Lower lobe of right lung (tissue), 2 donors: ENCODE measurements at regions not wholly inside any gene's neighbourhood (a gene's known extent, or its start where the extent isn't known, plus 50 kb on each side); places are given as distances from the start of the nearest gene placed in this dataset.
"Not testable (repeated sequence)": the region's sequence is repeated elsewhere in the genome, so short reads cannot be mapped to it uniquely, and the experiment has no call there.

Experiments used
- ATAC-seq, 2 donors: fragments of 200-7000 bp; cut with Tn5 transposase; one replicate each; pipeline ENCODE4 v1.9.1; 2020 to 2022; ENCODE audit warnings: mild to moderate bottlenecking in 2 of 2, moderate library complexity in 2 of 2
- DNase-seq: peaks from one replicate; pipeline ENCODE4 v3.0.0-alpha.2; 2020
- H3K27ac ChIP-seq: fragments of 200-600 bp; one replicate; pipeline ENCODE4 v1.8.0; 2022
- H3K27me3 ChIP-seq: fragments of 200-600 bp; one replicate; pipeline ENCODE4 v1.8.0; 2022; ENCODE audit warnings: low read depth
- H3K36me3 ChIP-seq: fragments of 200-600 bp; one replicate; pipeline ENCODE4 v1.8.0; 2022; ENCODE audit warnings: mild to moderate bottlenecking
- H3K4me1 ChIP-seq: fragments of 200-600 bp; one replicate; pipeline ENCODE4 v1.8.0; 2022
- H3K4me3 ChIP-seq: fragments of 200-600 bp; one replicate; pipeline ENCODE4 v1.8.0; 2022; ENCODE audit warnings: mild to moderate bottlenecking
- H3K9me3 ChIP-seq: fragments of 200-600 bp; one replicate; pipeline ENCODE4 v1.8.0; 2022
- CTCF ChIP-seq: fragments of 200-600 bp; IDR thresholded peaks from one replicate; pipeline ENCODE4 v1.8.0; 2022; ENCODE audit warnings: antibody characterized with exemption, mild to moderate bottlenecking
- intact Hi-C: fragments of 100-400 bp; cut with DNase I; formaldehyde crosslinking; loops from one replicate; pipeline ENCODE4 v1.11.0; 2022
- donor health status: DM: no; HTN: yes; CAD: no; lungs with severe emphysema.

- no peak for TF ChIP-seq CTCF
- H3K9me3 ChIP-seq, result no peaks in the 10 kb centered on the region
- DNase-seq (no peak), ATAC-seq (no peak)
- no peaks in the 10 kb centered on the region for H3K36me3 ChIP-seq
- intact Hi-C loops, result no loop called here
- no peaks in the 10 kb centered on the region for H3K27me3 ChIP-seq
- H3K4me3 ChIP-seq, result no peak overlapping the region
- H3K27ac ChIP-seq, result no peak overlapping the region
- no peaks in the 10 kb centered on the region for H3K4me1 ChIP-seq
Measured at GRCh38 chr1:99062192-99062591, 57.5 kb upstream of the PLPPR5 start.

DNA sequence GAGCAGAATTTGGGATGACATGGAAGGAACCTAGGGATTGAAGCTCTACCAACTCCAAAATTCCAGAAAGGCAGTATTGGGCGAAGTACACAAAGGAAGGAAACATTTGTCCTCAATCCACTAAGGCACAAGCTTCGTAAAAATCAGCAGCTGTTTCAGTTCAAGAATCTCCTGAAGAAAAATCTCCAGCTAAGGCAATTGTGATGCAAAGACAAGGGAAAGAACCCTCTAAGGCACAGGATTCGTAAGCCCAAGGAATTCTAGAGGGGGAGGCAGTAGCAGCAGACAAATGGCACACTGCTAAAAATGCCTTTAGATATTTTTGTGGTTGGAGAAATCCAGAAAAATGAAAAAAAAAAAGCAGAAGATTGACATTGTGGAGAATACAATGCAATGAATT lies 64.5 kb upstream of the PLPPR5 start:
- Histone ChIP-seq H3K36me3 (no peaks in the 10 kb centered on the region), H3K27ac (no peak overlapping the region), H3K27me3 (no peaks in the 10 kb centered on the region), H3K9me3 (no peaks in the 10 kb centered on the region), H3K4me3 (no peak overlapping the region), H3K4me1 (no peaks in the 10 kb centered on the region)
- DNase-seq (no peak), ATAC-seq (no peak)
- no peak for TF ChIP-seq CTCF
- intact Hi-C loops, result no loop called here

- H3K27me3 ChIP-seq, H3K36me3 ChIP-seq, H3K4me1 ChIP-seq, H3K9me3 ChIP-seq, ATAC-seq, intact Hi-C loops, H3K27ac ChIP-seq, H3K4me3 ChIP-seq, DNase-seq: not testable (repeated sequence)
Measured at GRCh38 chr1:99078529-99078928, 73.9 kb upstream of the PLPPR5 start.

- no peak for DNase-seq
- TF ChIP-seq CTCF, result no peak
- Histone ChIP-seq H3K9me3 (no peaks in the 10 kb centered on the region), H3K4me1 (no peaks in the 10 kb centered on the region), H3K27me3 (no peaks in the 10 kb centered on the region), H3K4me3 (no peak overlapping the region), H3K27ac (no peak overlapping the region), H3K36me3 (no peaks in the 10 kb centered on the region)
- intact Hi-C loops, result no loop called here
- no peak for ATAC-seq
Measured at GRCh38 chr1:99082366-99082765, 77.7 kb upstream of the PLPPR5 start.

DNA sequence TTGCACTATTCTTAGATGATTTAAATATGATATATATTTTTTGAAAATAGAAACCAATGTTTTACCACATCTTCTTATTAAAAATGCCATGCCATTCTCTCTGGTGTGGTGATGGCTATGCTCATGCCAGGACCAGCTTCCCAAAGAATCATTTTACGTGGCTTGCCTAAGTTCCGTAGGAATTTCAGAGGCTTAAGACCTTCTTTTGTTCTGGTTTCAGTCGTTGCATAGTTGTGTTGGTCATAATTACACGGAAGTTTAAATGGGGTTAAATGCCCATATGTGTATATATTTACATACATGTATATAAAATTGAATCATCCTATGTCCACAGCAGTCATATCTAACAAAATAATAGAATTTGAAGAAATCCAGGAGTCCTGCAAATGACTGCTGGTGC lies 78.7 kb upstream of the PLPPR5 start:
- Histone ChIP-seq H3K27ac (no peak overlapping the region), H3K36me3 (no peaks in the 10 kb centered on the region), H3K9me3 (no peaks in the 10 kb centered on the region), H3K4me1 (no peaks in the 10 kb centered on the region), H3K4me3 (no peak overlapping the region), H3K27me3 (no peaks in the 10 kb centered on the region)
- ATAC-seq (no peak), DNase-seq (no peak)
- no peak for TF ChIP-seq CTCF
- intact Hi-C loops, result no loop called here

DNA sequence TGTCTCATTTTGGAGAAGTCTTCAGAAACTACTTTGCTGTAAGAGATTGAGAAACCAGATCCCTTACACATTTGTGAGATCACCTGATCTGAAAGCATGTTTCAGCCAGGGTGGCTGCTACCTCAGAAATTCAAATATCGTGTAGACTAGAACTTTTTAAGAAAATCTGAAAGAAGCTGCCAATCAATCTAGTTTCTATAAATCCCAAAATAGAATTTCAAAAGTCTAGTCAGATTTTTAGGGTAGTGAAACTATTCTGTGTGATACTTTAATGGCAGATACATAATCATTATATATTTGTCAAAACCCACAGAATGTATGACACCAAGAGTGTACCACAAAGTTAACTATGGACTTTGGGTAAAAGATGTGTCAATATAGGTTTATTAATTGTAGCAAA lies 79.9 kb upstream of the PLPPR5 start:
- intact Hi-C loops, result no loop called here
- no peaks in the 10 kb centered on the region for H3K27me3 ChIP-seq
- no peak for TF ChIP-seq CTCF
- ATAC-seq (no peak), DNase-seq (no peak)
- no peaks in the 10 kb centered on the region for H3K36me3 ChIP-seq
- H3K27ac ChIP-seq, result no peak overlapping the region
- H3K9me3 ChIP-seq, result no peaks in the 10 kb centered on the region
- no peak overlapping the region for H3K4me3 ChIP-seq
- H3K4me1 ChIP-seq, result no peaks in the 10 kb centered on the region
